Subcutaneous abdominal adipose tissue (tissue), 5 donors: ENCODE measurements at regions not wholly inside any gene's neighbourhood (a gene's known extent, or its start where the extent isn't known, plus 50 kb on each side); places are given as distances from the start of the nearest gene placed in this dataset.

ENCODE experiments used
- H3K27ac ChIP-seq: one replicate; pipeline ENCODE4 v1.7.0; 2013; ENCODE audit warnings: low read depth, mild to moderate bottlenecking, inconsistent platforms, low read length, moderate library complexity
- H3K27me3 ChIP-seq, 5 donors: one replicate each; pipeline ENCODE4 v1.7.0; 2013; ENCODE audit warnings: low read length in 5 of 5, inconsistent platforms in 1 of 5; ENCODE audit not compliant: control insufficient read depth in 5 of 5, insufficient read depth in 4 of 5
- H3K36me3 ChIP-seq, 5 donors: one replicate each; pipeline ENCODE4 v1.7.0; 2013; ENCODE audit warnings: low read length in 5 of 5; ENCODE audit not compliant: control insufficient read depth in 5 of 5, insufficient read depth in 5 of 5
- H3K4me1 ChIP-seq, 5 donors: one replicate each; pipeline ENCODE4 v1.7.0; 2013; ENCODE audit warnings: low read length in 5 of 5, mild to moderate bottlenecking in 3 of 5, moderate library complexity in 1 of 5; ENCODE audit not compliant: control insufficient read depth in 5 of 5, insufficient read depth in 5 of 5
- H3K4me3 ChIP-seq, 5 donors: one replicate each; pipeline ENCODE4 v1.7.0; 2013; ENCODE audit warnings: low read length in 5 of 5, low read depth in 1 of 5
- H3K9ac ChIP-seq, 5 donors: one replicate each; pipeline ENCODE4 v1.7.0; 2013; ENCODE audit warnings: low read length in 5 of 5, mild to moderate bottlenecking in 4 of 5, moderate library complexity in 3 of 5
- H3K9me3 ChIP-seq, 5 donors: one replicate each; pipeline ENCODE4 v1.7.0; 2013; ENCODE audit warnings: low read length in 5 of 5; ENCODE audit not compliant: control insufficient read depth in 5 of 5
- donor health status: healthy.
- donor health status: healthy.
- donor health status: healthy.
- donor health status: healthy.
- donor health status: healthy.

DNA sequence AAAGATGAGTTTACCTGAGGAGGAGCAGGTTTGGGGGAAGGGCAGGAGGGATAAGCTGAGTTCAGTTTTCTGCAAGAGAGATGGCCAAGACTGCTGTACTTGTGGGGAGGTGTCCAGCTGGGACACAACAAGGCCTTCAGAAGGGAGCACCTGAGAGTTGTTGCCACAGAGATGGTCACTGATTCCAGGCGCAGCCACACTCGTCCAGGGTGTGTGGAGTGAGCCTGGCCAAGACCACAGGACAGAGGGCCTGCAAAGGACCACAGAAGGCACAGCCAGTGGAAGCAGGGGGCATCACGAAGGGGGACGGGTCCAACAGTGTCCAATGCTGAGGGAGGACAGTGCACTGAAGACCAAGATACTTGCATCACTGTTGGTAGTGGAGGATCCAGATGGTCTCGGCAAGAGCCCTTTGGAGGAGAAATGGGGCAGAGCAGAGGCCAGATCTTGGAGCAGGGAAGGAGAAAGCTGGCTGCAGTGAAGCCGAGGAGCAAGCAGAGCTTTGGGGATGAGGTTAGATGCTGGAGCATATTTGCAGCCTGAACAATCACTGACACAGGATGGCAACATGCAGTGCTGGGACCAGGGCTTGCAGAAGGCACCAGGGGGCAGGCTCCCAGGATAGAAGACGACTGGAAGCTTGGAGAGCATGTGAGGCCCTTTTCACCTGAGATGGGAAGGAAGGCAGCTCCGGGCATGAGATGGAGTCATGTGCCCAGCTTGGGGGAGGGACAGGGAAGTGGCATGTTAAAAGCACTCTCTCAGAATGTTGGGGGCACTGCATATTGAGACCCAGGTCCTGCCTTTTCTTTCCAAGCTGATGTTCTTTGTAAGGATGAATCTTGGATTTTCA lies 214.0 kb downstream of the CYP26B1 start:
- Histone ChIP-seq H3K27me3 (no peaks in the 10 kb centered on the region), H3K36me3 (no peaks in the 10 kb centered on the region), H3K4me3 (no peak overlapping the region), H3K27ac (peak overlapping the region; percentile 62), H3K9ac (peak overlapping the region in 1 of 5 donors; percentile 4), H3K4me1 (peaks cover 11 to 33% (median 30%) of the 10 kb centered on the region in 5 donors), H3K9me3 (no peaks in the 10 kb centered on the region)

DNA sequence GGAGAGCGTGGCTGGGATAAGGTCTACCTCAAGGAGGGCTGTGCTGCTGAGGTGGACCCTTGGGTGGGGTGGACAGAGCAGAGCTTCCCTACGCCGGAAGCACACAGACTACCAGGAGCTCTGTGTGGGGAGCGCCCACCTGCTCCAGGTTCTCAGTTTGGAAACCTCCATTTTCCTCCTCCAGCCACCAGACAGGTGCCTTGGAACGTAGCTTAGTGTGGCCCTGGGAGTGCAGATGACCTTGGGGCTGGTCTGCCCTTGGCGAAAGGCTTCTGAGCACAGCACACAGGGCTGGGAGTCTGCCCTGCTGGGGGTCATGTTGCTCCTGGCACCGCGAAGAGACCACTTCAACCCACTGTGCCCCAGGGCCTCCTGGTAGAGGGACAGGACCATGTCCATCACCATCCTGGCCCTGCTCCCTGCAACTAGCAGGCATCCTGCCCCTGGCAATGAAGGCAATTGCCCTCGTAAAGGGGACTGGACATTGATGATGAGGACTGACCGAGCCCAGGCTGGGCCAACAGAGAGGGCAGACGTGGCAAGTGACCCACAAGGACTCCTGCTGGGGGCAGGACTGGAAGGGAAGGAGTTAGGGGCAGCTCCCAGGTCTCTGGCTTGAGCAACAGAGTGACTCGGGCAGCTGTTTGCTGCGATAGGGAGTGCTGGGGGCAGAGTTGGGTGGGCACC lies 214.7 kb downstream of the CYP26B1 start:
- Histone ChIP-seq H3K9ac (no peak overlapping the region), H3K9me3 (no peaks in the 10 kb centered on the region), H3K4me1 (peaks cover 11 to 33% (median 30%) of the 10 kb centered on the region in 5 donors), H3K27me3 (no peaks in the 10 kb centered on the region), H3K27ac (no peak overlapping the region), H3K36me3 (no peaks in the 10 kb centered on the region), H3K4me3 (no peak overlapping the region)

DNA sequence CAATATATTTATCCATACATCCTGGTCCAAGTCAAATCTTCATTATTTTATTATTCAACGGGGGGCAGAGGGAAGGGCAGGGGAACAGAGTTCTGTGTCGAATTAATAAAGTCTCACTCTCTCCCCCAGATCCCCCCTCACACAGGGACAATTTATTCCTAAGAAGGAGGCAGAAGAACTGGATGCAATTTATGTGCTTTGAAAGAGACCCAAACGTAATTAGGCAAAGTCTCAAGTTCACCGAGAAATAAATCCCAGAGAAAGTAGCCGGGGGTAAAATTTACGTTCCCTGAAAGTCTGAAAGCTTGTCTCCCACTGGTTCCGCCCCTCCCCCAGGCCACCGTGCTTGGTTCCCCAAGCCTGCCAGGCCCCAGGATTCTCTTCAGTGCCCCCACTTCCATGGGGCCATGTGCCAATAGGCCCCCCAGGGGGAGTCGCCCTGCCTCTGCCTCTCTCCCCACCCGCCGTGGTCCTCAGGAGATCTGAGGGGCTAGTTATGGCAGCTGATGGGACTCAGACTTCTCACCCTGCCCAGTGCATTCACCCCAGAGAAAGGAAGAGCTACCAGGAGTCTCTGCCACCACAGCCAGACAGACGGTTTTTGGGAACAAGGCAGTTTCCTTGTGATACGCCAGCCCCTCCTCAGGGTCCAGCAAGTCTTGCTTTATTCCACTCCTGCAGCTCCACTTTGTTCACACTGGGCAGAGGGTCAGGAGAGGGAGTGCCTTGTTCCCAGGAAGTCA lies 215.5 kb downstream of the CYP26B1 start:
- no peak overlapping the region for H3K4me3 ChIP-seq
- H3K36me3 ChIP-seq: no peaks in the 10 kb centered on the region
- no peak overlapping the region for H3K9ac ChIP-seq
- peaks cover 11 to 33% (median 30%) of the 10 kb centered on the region in 5 donors for H3K4me1 ChIP-seq
- H3K27ac ChIP-seq: no peak overlapping the region
- H3K27me3 ChIP-seq: no peaks in the 10 kb centered on the region
- no peaks in the 10 kb centered on the region for H3K9me3 ChIP-seq

DNA sequence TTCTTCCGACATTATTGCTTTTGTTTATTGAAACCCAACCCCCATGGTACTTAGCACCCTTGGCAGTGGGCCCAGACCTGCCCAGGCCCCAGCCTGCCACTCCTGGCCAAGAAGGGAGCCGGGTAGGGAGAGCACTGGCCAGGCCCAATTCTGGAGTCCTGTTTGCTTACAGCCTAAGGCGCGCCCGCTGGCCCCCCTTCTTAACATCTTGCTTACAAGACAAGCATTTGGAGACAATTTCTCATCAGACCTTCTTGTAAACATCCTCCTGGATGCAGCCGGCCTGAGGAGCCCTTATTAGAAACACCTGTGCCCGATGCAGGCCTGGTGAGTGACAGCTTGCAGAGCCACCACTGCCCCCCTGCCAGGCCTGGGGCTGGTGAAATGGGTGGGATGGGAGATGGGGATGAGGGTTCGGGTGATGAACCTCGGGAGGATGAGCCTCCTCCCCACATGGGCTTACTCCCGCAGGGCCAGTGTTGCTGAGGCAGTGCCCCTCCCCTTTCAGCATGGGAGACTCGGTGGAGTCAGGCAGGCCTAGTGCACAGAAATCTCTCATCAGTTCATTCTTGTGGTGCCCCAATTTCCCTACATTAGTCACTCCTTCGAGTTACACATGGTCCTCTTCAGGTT lies 217.5 kb downstream of the CYP26B1 start:
- H3K27me3 ChIP-seq: no peaks in the 10 kb centered on the region
- H3K27ac ChIP-seq: no peak overlapping the region
- no peaks in the 10 kb centered on the region for H3K36me3 ChIP-seq
- H3K4me1 ChIP-seq: peaks cover 7 to 23% (median 18%) of the 10 kb centered on the region in 5 donors
- no peak overlapping the region for H3K4me3 ChIP-seq
- no peak overlapping the region for H3K9ac ChIP-seq
- H3K9me3 ChIP-seq: no peaks in the 10 kb centered on the region

DNA sequence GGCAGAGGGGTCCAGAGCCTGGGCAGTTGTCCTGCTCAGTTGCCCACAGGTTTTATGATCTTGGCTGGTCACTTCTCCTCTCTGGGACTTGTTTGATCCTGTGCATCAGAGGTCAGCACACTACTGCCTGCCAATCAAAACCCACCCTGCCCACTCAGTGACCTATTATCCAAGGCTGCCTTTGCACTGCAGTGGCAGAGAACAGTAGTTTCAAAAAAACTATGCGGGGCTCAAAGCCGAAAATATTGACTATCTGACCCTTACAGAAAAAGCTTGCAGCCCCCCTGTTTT lies 218.2 kb downstream of the CYP26B1 start:
- no peak overlapping the region for H3K27ac ChIP-seq

DNA sequence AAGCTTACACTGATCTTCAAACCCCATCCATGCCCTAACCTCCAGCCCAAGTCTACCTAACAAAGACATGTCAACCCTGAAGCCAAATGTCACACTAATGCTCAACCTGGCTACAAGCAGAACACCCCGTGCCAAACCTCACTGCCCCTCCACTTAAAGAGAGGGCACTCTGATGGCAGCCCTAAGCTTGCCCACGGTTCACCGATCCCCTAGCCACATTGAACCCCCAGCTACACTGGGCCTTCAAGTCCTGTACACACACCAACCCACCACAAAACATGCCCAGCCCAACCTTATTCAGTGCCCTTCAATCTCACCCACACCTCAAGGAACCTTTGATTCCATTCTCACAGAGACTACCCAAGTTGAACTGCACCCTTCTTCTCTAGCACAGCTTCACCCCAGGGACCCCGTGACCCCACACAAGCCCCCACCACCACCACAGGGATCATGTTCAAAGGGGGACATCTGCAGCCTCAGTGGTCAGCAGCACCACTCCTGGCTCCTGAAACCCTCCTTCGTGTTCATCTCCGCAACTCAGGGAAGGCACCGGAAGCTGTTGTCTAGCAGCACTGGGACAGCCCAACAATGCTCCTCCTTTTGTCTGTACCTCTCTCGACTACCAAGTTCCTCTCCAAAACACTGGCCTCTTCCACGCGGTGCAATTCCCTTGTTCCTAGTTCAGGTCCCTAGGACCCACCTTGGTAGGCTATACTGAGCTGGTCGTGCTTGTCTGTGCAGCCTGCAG lies 218.8 kb downstream of the CYP26B1 start:
- no peaks in the 10 kb centered on the region for H3K27me3 ChIP-seq
- no peak overlapping the region for H3K27ac ChIP-seq
- no peaks in the 10 kb centered on the region for H3K9me3 ChIP-seq
- H3K9ac ChIP-seq: no peak overlapping the region
- no peak overlapping the region for H3K4me3 ChIP-seq
- H3K36me3 ChIP-seq: no peaks in the 10 kb centered on the region
- H3K4me1 ChIP-seq: peaks cover 0 to 12% (median 5%) of the 10 kb centered on the region in 5 donors

More for the DNA sequence above, 218.2 kb downstream of the CYP26B1 start:
- H3K9me3 ChIP-seq: no peaks in the 10 kb centered on the region
- no peaks in the 10 kb centered on the region for H3K27me3 ChIP-seq
- no peak overlapping the region for H3K4me3 ChIP-seq
- no peaks in the 10 kb centered on the region for H3K36me3 ChIP-seq
- no peak overlapping the region for H3K9ac ChIP-seq
- peaks cover 4 to 16% (median 11%) of the 10 kb centered on the region in 5 donors for H3K4me1 ChIP-seq

DNA sequence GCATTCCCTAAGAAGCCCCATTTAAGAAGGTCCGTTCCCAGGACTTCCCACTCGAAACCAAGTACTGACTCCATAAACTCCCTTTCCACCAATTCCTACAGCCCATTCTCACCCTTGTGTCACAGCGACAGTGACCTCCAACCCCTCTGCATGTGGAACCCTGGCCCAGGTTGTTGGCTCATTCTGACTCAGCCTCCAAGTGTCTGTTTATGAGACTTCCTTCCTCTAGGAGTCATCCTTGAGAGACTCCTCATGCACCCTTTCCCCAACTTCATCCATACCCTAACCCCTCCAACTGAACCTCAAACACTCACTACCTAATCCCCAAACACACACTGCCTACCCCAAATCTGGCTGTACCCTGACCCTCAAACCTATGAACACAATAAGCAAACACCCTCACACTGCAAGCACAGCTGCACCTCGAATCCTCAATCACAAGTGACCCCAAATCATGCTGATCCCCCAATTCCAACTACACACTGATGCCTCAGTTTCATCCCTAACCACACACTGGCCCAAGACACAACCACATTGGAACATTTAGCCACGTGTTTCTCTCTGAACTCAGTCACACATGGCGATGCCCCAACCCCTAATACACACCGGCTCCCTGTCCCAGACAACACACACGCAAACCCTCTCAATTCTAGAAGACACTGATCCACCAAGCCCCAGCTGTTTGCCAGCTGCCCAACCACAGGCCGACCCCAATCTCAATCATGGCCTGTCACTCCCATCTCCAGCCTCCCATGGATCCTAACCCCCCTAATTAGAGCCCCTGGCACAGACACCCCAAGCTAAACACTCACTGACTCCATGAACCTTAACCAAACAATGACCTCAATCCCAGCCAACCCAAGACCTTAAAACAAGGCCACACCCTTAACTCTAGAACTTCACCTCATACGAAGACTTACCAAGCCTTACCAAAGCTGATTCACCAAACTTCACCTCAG lies 219.6 kb downstream of the CYP26B1 start:
- Histone ChIP-seq H3K9me3 (no peaks in the 10 kb centered on the region), H3K27me3 (no peaks in the 10 kb centered on the region), H3K4me3 (no peak overlapping the region), H3K36me3 (no peaks in the 10 kb centered on the region), H3K9ac (no peak overlapping the region), H3K27ac (no peak overlapping the region), H3K4me1 (peaks cover 0 to 8% (median 5%) of the 10 kb centered on the region in 5 donors)

DNA sequence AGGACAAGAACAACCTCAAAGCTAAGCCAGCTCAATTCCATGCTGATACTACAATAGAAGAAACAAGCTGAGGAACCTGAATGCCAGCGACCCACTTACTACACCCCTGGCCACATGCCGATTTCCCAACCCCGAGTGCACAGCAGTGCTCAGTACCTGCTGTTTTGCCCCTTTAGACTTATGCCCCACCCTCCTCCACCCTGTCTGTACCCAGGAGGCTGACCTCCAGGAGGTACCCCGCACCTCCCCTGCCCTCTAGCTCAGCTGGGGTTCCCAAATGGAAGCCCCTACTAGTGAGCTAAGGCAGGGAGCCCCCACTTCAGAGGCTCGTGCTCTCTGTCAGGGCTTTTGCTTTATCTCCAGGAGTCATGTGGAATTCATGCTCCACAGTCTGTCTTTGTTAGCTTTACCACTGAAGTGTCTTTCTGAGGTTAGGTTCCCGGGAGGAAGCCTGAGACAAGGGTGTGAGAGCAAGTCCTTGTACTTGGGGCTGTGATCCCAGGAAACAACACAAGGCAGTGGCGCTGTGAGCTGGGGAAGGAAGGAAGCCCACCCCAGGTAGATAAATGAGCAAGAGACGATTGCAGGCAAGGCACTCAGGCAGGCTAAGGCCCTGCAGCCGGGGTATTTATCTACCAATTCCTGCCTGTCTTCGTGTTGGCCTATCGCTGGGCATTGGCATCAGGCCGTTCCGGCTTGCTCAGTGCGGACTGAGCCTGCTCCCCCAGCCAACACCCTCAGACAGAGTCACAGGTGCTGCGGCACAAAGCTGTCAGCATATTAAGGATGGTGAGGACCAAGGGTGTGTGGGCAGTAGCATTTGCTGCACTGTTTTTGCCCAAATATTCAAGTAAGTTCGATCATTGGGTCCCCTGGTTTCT lies 220.5 kb downstream of the CYP26B1 start:
- Histone ChIP-seq H3K9me3 (no peaks in the 10 kb centered on the region), H3K27me3 (no peaks in the 10 kb centered on the region), H3K27ac (no peak overlapping the region), H3K4me3 (no peak overlapping the region), H3K9ac (no peak overlapping the region), H3K4me1 (peaks cover 0 to 8% (median 5%) of the 10 kb centered on the region in 5 donors), H3K36me3 (no peaks in the 10 kb centered on the region)
